ENCODE measurements at regions not wholly inside any gene's neighbourhood (a gene's known extent, or its start where the extent isn't known, plus 50 kb on each side); places are given as distances from the start of the nearest gene placed in this dataset.

- no peak for DNase-seq (ENCODE audit: low read depth)
Measured at GRCh38 chr10:1957057-1957456, 219.7 kb upstream of the ADARB2 start.

GRCh38 chr10:1954300-1954699, 217.0 kb upstream of the ADARB2 start:
- DNase-seq (ENCODE audit: low read depth): no peak

DNA sequence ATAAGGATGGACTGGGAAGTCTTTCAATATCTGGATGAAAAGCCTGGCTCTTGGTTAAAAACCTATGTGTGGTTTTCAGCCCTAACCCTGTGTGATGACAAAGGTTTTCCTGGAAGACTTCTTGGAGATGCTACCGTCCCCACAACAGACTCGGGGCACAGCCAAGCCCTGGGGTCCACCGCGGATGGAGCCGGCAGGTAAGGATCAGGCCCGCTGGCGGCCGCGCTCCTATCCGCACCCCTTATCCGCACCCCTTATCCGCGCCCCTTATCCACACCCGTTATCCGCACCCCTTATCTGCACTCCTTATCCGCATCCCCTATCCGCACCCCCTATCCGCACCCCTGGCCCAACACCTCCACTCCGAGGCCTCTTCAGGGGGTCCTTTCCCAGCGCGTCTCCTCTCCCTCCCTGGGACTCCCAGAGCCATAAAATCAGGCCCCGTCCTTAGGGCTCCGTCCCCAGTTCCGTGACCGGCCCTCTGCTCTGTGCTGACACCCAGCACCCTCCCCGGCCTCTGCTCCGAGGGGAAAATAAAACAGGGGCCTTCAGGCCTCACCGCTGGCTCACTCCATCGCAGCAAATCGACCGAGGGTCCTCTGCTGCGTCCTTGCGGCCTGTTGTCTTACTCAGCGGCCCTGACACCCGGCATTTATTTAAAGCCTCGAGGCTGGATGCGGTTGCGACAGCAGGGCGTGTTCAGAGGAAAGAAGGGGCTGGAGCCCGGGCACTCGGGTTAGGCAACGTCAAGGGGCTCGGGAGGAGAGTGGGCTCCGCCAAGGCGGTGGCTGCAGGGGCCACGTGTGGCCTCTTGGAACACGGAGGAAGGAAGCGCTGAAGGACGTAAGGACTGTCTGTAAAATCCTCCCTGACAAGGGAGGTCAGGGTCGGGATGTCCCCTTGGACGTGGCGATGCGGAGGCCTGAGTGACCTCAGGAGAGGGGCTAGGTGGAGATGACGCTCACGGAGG, 215.1 kb upstream of the ADARB2 start:
- no peak for DNase-seq (ENCODE audit: low read depth)

GRCh38 chr10:1950803-1951495, 213.6 kb upstream of the ADARB2 start:
- no peak for DNase-seq (ENCODE audit: low read depth)

DNA sequence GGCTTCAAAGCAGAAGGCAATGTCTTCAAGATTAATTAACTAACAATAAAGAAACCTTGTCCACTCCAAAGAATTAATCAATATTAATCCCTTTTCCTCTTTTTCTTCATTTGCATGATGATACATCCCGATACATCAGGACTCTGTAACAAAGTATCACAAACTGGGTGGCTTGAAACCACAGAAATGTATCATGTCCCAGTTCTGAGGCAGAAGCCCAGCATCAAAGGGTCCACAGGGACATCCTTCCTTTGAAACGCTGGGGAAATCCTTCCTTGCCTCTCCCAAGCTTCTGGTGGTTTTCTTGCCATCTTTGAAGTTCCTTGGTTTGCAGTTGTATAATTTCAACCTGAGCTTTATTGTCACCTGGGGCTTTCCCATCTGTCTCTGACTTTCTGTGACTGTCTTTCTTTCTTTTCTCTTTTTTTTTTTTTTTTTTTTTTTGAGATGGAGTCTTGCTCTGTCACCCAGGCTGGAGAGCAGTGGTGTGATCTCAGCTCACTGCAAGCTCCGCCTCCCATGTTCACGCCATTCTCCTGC, 210.2 kb upstream of the ADARB2 start:
- no peak for DNase-seq (ENCODE audit: low read depth)

DNA sequence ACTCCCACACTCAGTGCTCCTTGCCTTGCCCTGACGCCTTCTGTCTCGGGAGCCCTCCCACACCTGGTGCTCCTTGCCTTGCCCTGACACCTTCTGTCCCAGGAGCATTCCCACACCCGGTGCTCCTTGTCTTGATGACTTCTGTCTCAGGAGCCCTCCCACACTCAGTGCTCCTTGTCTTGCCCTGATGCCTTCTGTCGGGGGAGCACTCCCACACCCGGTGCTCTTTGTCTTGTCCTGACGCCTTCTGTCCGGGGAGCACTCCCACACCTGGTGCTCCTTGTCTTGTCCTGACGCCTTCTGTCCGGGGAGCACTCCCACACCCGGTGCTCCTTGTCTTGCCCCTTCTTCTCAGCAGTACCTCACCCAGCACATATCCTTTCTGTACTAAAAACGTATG, 207.2 kb upstream of the ADARB2 start:
- DNase-seq (ENCODE audit: low read depth): no peak

GRCh38 chr10:1942478-1942877, 205.2 kb upstream of the ADARB2 start:
- no peak for DNase-seq (ENCODE audit: low read depth)

GRCh38 chr10:1939016-1939415, 201.7 kb upstream of the ADARB2 start:
- DNase-seq (ENCODE audit: low read depth): no peak

DNA sequence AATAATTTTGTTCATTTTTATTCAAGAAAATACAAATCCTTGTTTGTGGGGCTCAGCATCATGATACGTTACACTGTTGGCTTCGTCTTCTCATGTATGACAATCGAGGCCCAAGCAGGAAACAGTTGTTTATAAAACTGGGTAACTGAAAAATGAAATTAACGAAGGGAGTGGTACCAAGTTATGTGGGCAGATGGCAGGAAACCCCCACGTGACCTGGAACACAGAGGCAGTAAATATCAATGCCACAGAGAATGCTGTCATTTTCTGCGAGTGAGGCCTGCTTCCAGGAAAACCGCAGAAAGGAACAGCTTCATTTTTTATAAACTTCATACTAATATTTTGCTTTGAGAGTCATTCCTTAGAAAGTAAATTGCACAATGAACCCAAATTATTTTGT, 201.0 kb upstream of the ADARB2 start:
- DNase-seq (ENCODE audit: low read depth): no peak

DNA sequence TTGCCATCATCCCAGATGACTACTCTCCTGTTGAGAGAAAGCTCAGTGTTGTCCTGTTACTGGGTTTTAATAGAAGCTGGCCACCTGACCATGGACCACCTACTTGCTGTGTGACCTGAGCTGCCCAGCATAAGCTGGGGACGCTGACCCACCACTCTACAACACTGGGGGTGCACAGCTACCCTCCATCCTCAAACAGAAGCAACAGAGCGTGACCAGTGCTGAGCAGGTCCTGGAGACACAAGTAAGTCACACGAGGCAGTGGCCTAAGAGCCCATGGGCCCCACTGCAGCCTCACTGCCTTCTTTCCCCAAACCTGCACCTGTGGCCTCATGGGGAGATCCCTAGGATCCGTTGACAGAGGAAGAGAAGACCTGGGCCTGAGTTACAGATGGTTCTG, 198.6 kb upstream of the ADARB2 start:
- DNase-seq (ENCODE audit: low read depth): no peak

GRCh38 chr10:1933215-1933614, 195.9 kb upstream of the ADARB2 start:
- peak; percentile 31 for DNase-seq (ENCODE audit: low read depth)

GRCh38 chr10:1932692-1933094, 195.4 kb upstream of the ADARB2 start:
- no peak for DNase-seq (ENCODE audit: low read depth)

- DNase-seq (ENCODE audit: low read depth): no peak
Measured at GRCh38 chr10:1928606-1929005, 191.3 kb upstream of the ADARB2 start.

DNA sequence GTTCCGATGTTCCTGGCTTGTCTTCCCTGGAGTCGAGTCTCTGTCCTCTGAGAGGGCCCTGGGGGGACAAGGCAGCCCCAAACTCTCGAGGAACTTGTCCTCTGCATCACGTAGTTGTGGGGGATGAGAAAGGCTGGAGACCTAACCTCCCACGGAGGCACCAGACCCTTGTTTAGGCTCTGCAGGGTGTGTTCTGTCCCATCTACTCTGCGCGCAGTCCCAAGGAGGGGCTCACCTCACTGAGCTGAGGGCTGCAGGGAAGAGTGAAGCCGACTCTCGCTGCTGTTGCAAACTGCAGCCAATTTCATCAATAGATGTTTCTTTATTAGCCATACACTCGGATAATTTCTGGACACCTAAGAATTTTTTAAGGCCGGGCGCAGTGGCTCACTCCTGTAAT, 186.7 kb upstream of the ADARB2 start:
- no peak for DNase-seq (ENCODE audit: low read depth)

- DNase-seq (ENCODE audit: low read depth): no peak
Measured at GRCh38 chr10:1923586-1923985, 186.3 kb upstream of the ADARB2 start.

DNA sequence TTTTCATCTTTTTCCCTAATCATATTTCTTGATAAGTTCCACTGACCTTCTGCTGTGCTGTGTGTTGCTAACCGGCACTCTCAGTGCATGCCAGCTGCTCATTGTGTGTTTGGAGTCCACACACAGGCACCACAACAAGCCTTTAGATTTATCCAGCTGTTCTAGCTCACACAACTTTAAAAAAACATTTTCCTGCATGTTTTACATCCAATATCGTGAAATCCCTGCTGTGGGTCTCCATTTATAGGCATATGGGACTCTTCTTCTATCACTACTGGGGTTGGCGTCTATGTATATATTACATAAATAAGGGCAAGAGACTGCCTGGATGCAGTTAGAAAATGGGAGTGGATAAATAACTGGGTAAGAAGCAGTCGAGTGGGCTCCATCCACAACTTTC, 183.6 kb upstream of the ADARB2 start:
- no peak for DNase-seq (ENCODE audit: low read depth)

- no peak for DNase-seq (ENCODE audit: low read depth)
Measured at GRCh38 chr10:1920127-1920526, 182.8 kb upstream of the ADARB2 start.

DNA sequence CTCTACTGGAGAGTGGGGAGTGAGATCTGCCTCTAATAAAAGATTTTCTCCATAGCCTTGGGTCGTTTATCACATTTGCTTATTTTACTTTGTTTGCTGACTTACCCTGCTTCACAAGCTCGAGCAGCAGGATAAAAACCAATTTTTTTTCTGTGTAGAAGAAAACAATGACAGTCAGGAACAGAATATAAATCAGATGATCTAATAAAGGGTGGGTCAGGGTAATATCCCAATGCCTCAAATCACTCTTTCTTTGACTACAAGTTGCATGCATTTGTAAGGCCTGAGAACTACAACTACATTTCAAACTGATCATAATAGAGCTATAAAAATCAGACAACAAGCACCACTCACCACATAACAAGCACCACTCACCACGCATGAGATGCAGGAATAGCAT, 174.4 kb upstream of the ADARB2 start:
- no peak for DNase-seq (ENCODE audit: low read depth)

GRCh38 chr10:1903982-1904381, 166.7 kb upstream of the ADARB2 start:
- DNase-seq (ENCODE audit: low read depth): no peak

DNA sequence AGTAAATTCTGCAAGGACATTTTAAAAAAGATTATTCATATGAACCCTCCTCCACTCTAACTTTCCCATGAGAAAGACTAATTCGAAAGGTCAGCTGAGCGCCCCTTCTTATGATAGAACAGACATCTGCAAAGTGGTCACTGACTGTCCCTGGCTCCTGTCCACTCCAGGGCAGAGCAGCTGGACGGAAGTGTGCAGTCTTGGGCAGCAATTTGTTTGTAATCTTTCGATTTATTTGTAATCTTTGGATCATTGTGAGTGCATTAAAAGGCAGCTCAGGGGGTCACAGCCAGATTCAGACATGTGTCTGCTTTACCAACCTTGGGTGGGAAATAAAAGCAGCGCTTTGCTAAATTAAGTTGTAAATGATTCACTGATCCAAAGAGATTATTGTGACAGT, 158.8 kb upstream of the ADARB2 start:
- no peak for DNase-seq (ENCODE audit: low read depth)

DNA sequence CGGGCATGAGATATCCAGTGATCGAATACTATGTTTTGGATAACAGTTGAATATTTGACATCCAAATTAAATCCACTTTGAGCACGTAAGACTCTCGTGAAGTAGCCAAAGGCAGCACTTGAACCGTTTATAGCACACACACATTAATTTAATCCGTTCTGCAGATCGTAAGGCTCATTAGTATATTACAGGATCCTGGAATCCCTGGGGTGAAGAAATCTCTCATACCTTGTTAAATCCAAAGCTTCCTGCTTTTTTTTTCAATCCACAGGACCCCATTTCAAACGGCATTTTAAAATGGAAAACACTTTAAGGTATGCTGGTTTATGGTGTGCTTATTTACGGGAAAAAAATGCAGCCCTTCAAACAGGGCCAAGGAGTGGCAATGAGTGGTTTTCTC, 158.4 kb upstream of the ADARB2 start:
- no peak for DNase-seq (ENCODE audit: low read depth)

- DNase-seq (ENCODE audit: low read depth): no peak
Measured at GRCh38 chr10:1894912-1895311, 157.6 kb upstream of the ADARB2 start.

DNA sequence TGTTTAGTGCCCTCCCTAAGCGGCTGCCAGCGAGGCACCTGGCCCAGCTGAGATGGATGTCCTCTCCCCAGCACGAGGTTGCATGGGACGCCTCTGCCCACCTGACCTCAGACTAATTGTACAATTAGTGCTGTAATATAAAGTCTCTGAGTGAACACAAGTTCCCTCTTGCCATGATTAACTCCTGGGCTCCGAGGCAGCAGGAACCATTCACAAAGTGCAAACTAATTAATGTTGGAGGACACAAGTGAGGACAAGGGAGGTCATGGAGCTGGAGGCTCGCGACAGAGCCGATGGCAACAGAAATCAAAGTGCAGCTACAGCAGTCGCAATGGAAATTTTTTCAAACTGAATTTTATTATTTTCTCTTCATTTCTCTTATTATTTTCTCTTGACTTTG, 156.6 kb upstream of the ADARB2 start:
- no peak for DNase-seq (ENCODE audit: low read depth)

Measured in RPMI7951 (cell line).